HCT116 (cell line): ENCODE measurements at regions not wholly inside any gene's neighbourhood (a gene's known extent, or its start where the extent isn't known, plus 50 kb on each side); places are given as distances from the start of the nearest gene placed in this dataset.

ENCODE experiments used
- ATAC-seq: fragments of 200-7000 bp; cut with Tn5 transposase; 2 replicates; pipeline ENCODE4 v1.9.1; 2020; ENCODE audit warnings: mild to moderate bottlenecking, moderate library complexity
- BruUV-seq: library from RNA; stranded (reverse); fragments of 400-500 nt; replicated peaks from 2 replicates; lab custom pipeline; 2021; lab: Mats Ljungman, UMichigan
- CTCF ChIA-PET: fragments of 300-600 bp; sonication (Branson Sonifier 250); formaldehyde crosslinking; loops from one replicate; lab custom pipeline; 2021; ENCODE audit warnings: antibody characterized with exemption; lab: Charles Lee
- POLR2A ChIA-PET: fragments of 300-600, 350-600 bp; sonication (Branson Sonifier 250); formaldehyde crosslinking; loops from one replicate; lab custom pipeline; 2021; ENCODE audit warnings: antibody characterized with exemption; lab: Charles Lee
- RAD21 ChIA-PET, 2 experiments: fragments of 300-600 bp; sonication (Branson Sonifier 250); formaldehyde crosslinking; loops; one replicate each; lab custom pipeline; 2023; ENCODE audit warnings: low total read pairs in 2 of 2; ENCODE audit not compliant: uncharacterized antibody in 2 of 2, unreplicated experiment in 2 of 2, low non-redundant PET in 1 of 2; lab: Charles Lee
- DNase-seq: peaks from one replicate; pipeline ENCODE4 v3.0.0-alpha.2; 2010; ENCODE audit warnings: low read depth, low spot score
- H2AFZ ChIP-seq: fragments of 200-600 bp; shearing (Covaris generic), sonication (generic); 2 replicates; pipeline ENCODE4 v1.6.1; 2017; ENCODE audit warnings: low read depth, mixed run types, mixed read lengths, antibody characterized with exemption, low read length; ENCODE audit not compliant: poor library complexity, severe bottlenecking
- H3K27ac ChIP-seq: 2 replicates; pipeline ENCODE4 v1.5.1; 2012; ENCODE audit warnings: low read depth, low read length
- H3K27me3 ChIP-seq: fragments of 200-600 bp; sonication (generic); 2 replicates; pipeline ENCODE4 v1.6.1; 2016; ENCODE audit warnings: mixed run types, low read length, mixed read lengths; ENCODE audit not compliant: insufficient read depth
- H3K36me3 ChIP-seq, 2 experiments: fragments of 200-500 bp in 1 of 2; fragments of 200-600 bp in 1 of 2; sonication (Bioruptor generic) in 1 of 2; sonication (generic) in 1 of 2; 2 replicates each; pipeline versions ENCODE4 v1.5.1 to v1.6.1; 2014 to 2016; ENCODE audit warnings: low read length in 2 of 2, inconsistent platforms in 1 of 2, mixed read lengths in 1 of 2, mixed run types in 1 of 2; ENCODE audit not compliant: insufficient read depth in 2 of 2, control insufficient read depth in 1 of 2
- H3K4me1 ChIP-seq, 2 experiments: fragments of 200-600 bp in 1 of 2; sonication (generic) in 1 of 2; 2 replicates each; pipeline versions ENCODE4 v1.5.1 to v1.6.1; 2012 to 2017; ENCODE audit warnings: low read length in 2 of 2, inconsistent platforms in 1 of 2, mild to moderate bottlenecking in 1 of 2, mixed read lengths in 1 of 2, mixed run types in 1 of 2, moderate library complexity in 1 of 2; ENCODE audit not compliant: insufficient read depth in 2 of 2, control insufficient read depth in 1 of 2
- H3K4me2 ChIP-seq: fragments of 200-600 bp; sonication (generic); 2 replicates; pipeline ENCODE4 v1.6.1; 2017; ENCODE audit warnings: mixed run types, low read length, mixed read lengths
- H3K4me3 ChIP-seq, 2 experiments: fragments of 200-600 bp in 1 of 2; sonication (generic) in 1 of 2; replicated peaks in 1 of 2; 2 replicates each; pipeline ENCODE4 v1.5.1; 2011 to 2016; ENCODE audit warnings: low read length in 2 of 2, control low read depth in 1 of 2, low read depth in 1 of 2, mild to moderate bottlenecking in 1 of 2, mixed read lengths in 1 of 2, mixed run types in 1 of 2
- H3K79me2 ChIP-seq: fragments of 200-600 bp; sonication (generic); 2 replicates; pipeline ENCODE4 v1.6.1; 2017; ENCODE audit warnings: mild to moderate bottlenecking, mixed run types, low read length, moderate library complexity, mixed read lengths; ENCODE audit not compliant: insufficient read depth
- H3K9ac ChIP-seq: fragments of 200-600 bp; sonication (generic); 2 replicates; pipeline ENCODE4 v1.6.1; 2016; ENCODE audit warnings: low read length, mixed read lengths
- H3K9me2 ChIP-seq: fragments of 200-600 bp; sonication (generic), shearing (Covaris generic); 2 replicates; pipeline ENCODE4 v1.6.1; 2017; ENCODE audit warnings: mixed run types, mild to moderate bottlenecking, moderate library complexity; ENCODE audit not compliant: insufficient read depth
- H3K9me3 ChIP-seq, 2 experiments: fragments of 200-500 bp in 1 of 2; fragments of 200-600 bp in 1 of 2; sonication (Bioruptor generic) in 1 of 2; sonication (generic) in 1 of 2; 2 replicates each; pipeline ENCODE4 v1.6.1; 2014 to 2017; ENCODE audit warnings: low read length in 2 of 2, mixed read lengths in 2 of 2, inconsistent platforms in 1 of 2, low read depth in 1 of 2, mild to moderate bottlenecking in 1 of 2, mixed run types in 1 of 2, moderate library complexity in 1 of 2; ENCODE audit not compliant: control insufficient read depth in 1 of 2, insufficient read depth in 1 of 2
- H4K20me1 ChIP-seq: fragments of 200-600 bp; sonication (generic), shearing (Covaris generic); 2 replicates; pipeline ENCODE4 v1.6.1; 2017; ENCODE audit warnings: mixed run types, mild to moderate bottlenecking, moderate library complexity; ENCODE audit not compliant: insufficient read depth
- EZH2 ChIP-seq: fragments of 200-600 bp; sonication (generic); IDR thresholded peaks from 2 replicates; pipeline ENCODE4 v1.6.1; 2017; ENCODE audit warnings: antibody characterized with exemption, mixed run types
- EZH2phosphoT487 ChIP-seq: fragments of 200-600 bp; IDR thresholded peaks from 2 replicates; pipeline ENCODE4 v1.6.1; 2018; ENCODE audit warnings: antibody characterized with exemption, borderline replicate concordance
- FOSL1 ChIP-seq: IDR thresholded peaks from 2 replicates; pipeline ENCODE4 v1.6.1; 2012; ENCODE audit warnings: low read depth
- SIN3A ChIP-seq: IDR thresholded peaks from 2 replicates; pipeline ENCODE4 v1.6.1; 2012; ENCODE audit warnings: low read depth
- YY1 ChIP-seq: IDR thresholded peaks from 2 replicates; pipeline ENCODE4 v1.6.1; 2011; ENCODE audit warnings: low read length, low read depth, moderate library complexity, mild to moderate bottlenecking; ENCODE audit not compliant: insufficient replicate concordance; ENCODE audit errors: extremely low read depth
- ZFX ChIP-seq: fragments of 450-650 bp; IDR thresholded peaks from 2 replicates; pipeline ENCODE4 v1.6.1; 2017
- intact Hi-C: fragments of 100-400 bp; cut with micrococcal nuclease; formaldehyde crosslinking; loops from 2 replicates; pipeline ENCODE4 v1.10.0; 2022
- TF ChIP-seq, protein P1 (sequence below): IDR thresholded peaks from 2 replicates; pipeline ENCODE4 v1.6.1; 2012; ENCODE audit warnings: low read depth
- TF ChIP-seq, protein P2 (sequence below): IDR thresholded peaks from 2 replicates; pipeline ENCODE4 v1.6.1; 2012

DNA sequence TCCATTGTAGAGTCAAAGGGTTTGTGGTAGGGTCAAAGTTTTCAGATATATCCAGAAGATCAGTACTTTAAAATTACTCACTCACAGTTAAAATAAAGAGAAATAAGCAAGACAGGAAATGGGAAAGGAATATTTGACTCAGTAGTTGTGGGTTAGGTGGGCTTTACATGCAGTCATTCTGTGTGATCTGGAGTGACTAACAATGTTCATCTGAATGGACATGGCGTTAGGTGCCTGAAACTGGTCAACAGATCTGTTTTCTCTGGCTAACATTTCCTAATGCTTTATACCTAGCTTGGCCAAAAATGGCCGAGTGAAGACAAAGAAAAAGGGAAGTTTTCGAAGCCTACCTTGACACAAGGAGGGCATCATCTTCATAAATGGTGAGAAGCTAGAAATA is 133.4 kb upstream of the SATB1 start:
- Histone ChIP-seq H3K79me2 (no peaks in the 10 kb centered on the region), H4K20me1 (no peaks in the 10 kb centered on the region), H3K4me3 (no peak overlapping the region), H3K4me1 (no peaks in the 10 kb centered on the region), H3K9me3 (no peaks in the 10 kb centered on the region), H2AFZ (no peak overlapping the region), H3K27me3 (peaks cover 18% of the 10 kb centered on the region; the same call in 1 of the 2 replicates), H3K9ac (no peak overlapping the region), H3K27ac (no peak overlapping the region), H3K4me2 (no peak overlapping the region), H3K9me2 (no peaks in the 10 kb centered on the region), H3K36me3 (no peaks in the 10 kb centered on the region)
- ChIA-PET RAD21 (no interaction called here), POLR2A (no interaction called here), CTCF (interaction anchor here (2.1 kb wide), 1 partner anchor 199 kb away, joined by 9 read pairs; no protein-coding TSS in a partner anchor)
- BruUV-seq: no TSS peak
- DNase-seq (no peak), ATAC-seq (no peak)
- intact Hi-C loops: loop anchor here (5.0 kb wide), 1 partner anchor 199 kb away; no protein-coding TSS in a partner anchor
- no peak for TF ChIP-seq EZH2

DNA sequence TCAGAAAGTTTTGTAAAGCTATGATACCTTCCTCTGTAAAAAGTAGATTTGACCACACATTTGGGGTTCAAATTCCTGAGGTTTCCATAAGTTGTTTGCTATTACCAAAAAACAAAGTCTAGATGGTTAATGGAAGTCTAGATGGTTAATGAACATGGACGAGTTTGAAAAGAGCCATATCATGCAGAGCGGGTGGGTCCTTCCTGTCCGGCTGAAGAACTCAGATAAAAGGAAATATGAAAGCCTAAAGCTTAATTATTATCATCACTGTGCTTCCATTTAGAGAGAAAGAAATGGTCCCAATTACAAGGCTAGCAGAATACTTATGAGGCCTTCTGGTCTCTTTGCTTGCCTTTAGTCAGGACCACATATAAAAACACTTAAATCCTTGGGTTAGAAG is 132.1 kb upstream of the SATB1 start:
- POLR2A ChIA-PET: no interaction called here
- Histone ChIP-seq H3K9ac (no peak overlapping the region), H2AFZ (no peak overlapping the region), H3K4me2 (no peak overlapping the region), H3K36me3 (no peaks in the 10 kb centered on the region), H3K4me3 (no peak overlapping the region), H3K79me2 (no peaks in the 10 kb centered on the region), H3K4me1 (no peaks in the 10 kb centered on the region), H4K20me1 (no peaks in the 10 kb centered on the region), H3K27ac (no peak overlapping the region), H3K9me3 (no peaks in the 10 kb centered on the region), H3K27me3 (peaks cover 13% of the 10 kb centered on the region; the same call in 1 of the 2 replicates), H3K9me2 (no peaks in the 10 kb centered on the region)
- CTCF ChIA-PET: no interaction called here
- intact Hi-C loops: loop anchor here (5.0 kb wide), 1 partner anchor 200 kb away; no protein-coding TSS in a partner anchor
- DNase-seq: no peak
- no TSS peak for BruUV-seq
- RAD21 ChIA-PET: no interaction called here
- no peak for TF ChIP-seq FOSL1
- TF ChIP-seq EZH2phosphoT487: no peak
- TF ChIP-seq ZFX: no peak
- TF ChIP-seq, protein P1, sequence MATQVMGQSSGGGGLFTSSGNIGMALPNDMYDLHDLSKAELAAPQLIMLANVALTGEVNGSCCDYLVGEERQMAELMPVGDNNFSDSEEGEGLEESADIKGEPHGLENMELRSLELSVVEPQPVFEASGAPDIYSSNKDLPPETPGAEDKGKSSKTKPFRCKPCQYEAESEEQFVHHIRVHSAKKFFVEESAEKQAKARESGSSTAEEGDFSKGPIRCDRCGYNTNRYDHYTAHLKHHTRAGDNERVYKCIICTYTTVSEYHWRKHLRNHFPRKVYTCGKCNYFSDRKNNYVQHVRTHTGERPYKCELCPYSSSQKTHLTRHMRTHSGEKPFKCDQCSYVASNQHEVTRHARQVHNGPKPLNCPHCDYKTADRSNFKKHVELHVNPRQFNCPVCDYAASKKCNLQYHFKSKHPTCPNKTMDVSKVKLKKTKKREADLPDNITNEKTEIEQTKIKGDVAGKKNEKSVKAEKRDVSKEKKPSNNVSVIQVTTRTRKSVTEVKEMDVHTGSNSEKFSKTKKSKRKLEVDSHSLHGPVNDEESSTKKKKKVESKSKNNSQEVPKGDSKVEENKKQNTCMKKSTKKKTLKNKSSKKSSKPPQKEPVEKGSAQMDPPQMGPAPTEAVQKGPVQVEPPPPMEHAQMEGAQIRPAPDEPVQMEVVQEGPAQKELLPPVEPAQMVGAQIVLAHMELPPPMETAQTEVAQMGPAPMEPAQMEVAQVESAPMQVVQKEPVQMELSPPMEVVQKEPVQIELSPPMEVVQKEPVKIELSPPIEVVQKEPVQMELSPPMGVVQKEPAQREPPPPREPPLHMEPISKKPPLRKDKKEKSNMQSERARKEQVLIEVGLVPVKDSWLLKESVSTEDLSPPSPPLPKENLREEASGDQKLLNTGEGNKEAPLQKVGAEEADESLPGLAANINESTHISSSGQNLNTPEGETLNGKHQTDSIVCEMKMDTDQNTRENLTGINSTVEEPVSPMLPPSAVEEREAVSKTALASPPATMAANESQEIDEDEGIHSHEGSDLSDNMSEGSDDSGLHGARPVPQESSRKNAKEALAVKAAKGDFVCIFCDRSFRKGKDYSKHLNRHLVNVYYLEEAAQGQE: no peak
- TF ChIP-seq, protein P2, sequence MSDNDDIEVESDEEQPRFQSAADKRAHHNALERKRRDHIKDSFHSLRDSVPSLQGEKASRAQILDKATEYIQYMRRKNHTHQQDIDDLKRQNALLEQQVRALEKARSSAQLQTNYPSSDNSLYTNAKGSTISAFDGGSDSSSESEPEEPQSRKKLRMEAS: no peak
- no peak for TF ChIP-seq SIN3A
- no peak for TF ChIP-seq YY1
- ATAC-seq: no peak
